ENCODE measurements at regions not wholly inside any gene's neighbourhood (a gene's known extent, or its start where the extent isn't known, plus 50 kb on each side); places are given as distances from the start of the nearest gene placed in this dataset.

GRCh38 chr17:71516149-71516548, 604.7 kb upstream of the SOX9 start:
- 37% methylated on average over 6 of the region's 6 CpGs for WGBS
- no peak for DNase-seq (ENCODE audit: low spot score in 2 of 2)
- TF ChIP-seq EP300 (IDR thresholded peaks at IDR 0.05) (no peak), POLR2AphosphoS5 (IDR thresholded peaks at IDR 0.05) (no peak), POLR2A (IDR thresholded peaks at IDR 0.05) (no peak)
- TF ChIP-seq, protein P1, sequence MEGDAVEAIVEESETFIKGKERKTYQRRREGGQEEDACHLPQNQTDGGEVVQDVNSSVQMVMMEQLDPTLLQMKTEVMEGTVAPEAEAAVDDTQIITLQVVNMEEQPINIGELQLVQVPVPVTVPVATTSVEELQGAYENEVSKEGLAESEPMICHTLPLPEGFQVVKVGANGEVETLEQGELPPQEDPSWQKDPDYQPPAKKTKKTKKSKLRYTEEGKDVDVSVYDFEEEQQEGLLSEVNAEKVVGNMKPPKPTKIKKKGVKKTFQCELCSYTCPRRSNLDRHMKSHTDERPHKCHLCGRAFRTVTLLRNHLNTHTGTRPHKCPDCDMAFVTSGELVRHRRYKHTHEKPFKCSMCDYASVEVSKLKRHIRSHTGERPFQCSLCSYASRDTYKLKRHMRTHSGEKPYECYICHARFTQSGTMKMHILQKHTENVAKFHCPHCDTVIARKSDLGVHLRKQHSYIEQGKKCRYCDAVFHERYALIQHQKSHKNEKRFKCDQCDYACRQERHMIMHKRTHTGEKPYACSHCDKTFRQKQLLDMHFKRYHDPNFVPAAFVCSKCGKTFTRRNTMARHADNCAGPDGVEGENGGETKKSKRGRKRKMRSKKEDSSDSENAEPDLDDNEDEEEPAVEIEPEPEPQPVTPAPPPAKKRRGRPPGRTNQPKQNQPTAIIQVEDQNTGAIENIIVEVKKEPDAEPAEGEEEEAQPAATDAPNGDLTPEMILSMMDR (IDR thresholded peaks at IDR 0.05): no peak
- Histone ChIP-seq H3K4me3 (no peak overlapping the region), H3K27me3 (no peaks in the 10 kb centered on the region), H3K36me3 (no peaks in the 10 kb centered on the region), H3K27ac (no peak overlapping the region), H3K4me1 (no peaks in the 10 kb centered on the region), H3K9me3 (no peaks in the 10 kb centered on the region)

- no peaks in the 10 kb centered on the region for H3K4me1 ChIP-seq
- no peaks in the 10 kb centered on the region for H3K27me3 ChIP-seq
- H3K27ac ChIP-seq: no peak overlapping the region
- WGBS: 43% methylated on average over 2 of the region's 2 CpGs
- H3K9me3 ChIP-seq: no peaks in the 10 kb centered on the region
- TF ChIP-seq POLR2AphosphoS5 (IDR thresholded peaks at IDR 0.05): no peak
- TF ChIP-seq EP300 (IDR thresholded peaks at IDR 0.05): no peak
- TF ChIP-seq, protein P1 (IDR thresholded peaks at IDR 0.05): no peak
- TF ChIP-seq POLR2A (IDR thresholded peaks at IDR 0.05): no peak
- no peak overlapping the region for H3K4me3 ChIP-seq
- no peaks in the 10 kb centered on the region for H3K36me3 ChIP-seq
- DNase-seq (ENCODE audit: low spot score in 2 of 2): no peak
Observed at GRCh38 chr17:71519285-71519684, 601.5 kb upstream of the SOX9 start.

- no peaks in the 10 kb centered on the region for H3K36me3 ChIP-seq
- no peak overlapping the region for H3K27ac ChIP-seq
- H3K4me1 ChIP-seq: no peaks in the 10 kb centered on the region
- TF ChIP-seq EP300 (IDR thresholded peaks at IDR 0.05) (no peak), POLR2AphosphoS5 (IDR thresholded peaks at IDR 0.05) (no peak), POLR2A (IDR thresholded peaks at IDR 0.05) (no peak)
- TF ChIP-seq, protein P1 (IDR thresholded peaks at IDR 0.05): no peak
- 97% methylated on average over 2 of the region's 2 CpGs for WGBS
- H3K27me3 ChIP-seq: no peaks in the 10 kb centered on the region
- no peak overlapping the region for H3K4me3 ChIP-seq
- no peak for DNase-seq (ENCODE audit: low spot score in 2 of 2)
- H3K9me3 ChIP-seq: no peaks in the 10 kb centered on the region
Observed at GRCh38 chr17:71521724-71522123, 599.1 kb upstream of the SOX9 start.

DNA sequence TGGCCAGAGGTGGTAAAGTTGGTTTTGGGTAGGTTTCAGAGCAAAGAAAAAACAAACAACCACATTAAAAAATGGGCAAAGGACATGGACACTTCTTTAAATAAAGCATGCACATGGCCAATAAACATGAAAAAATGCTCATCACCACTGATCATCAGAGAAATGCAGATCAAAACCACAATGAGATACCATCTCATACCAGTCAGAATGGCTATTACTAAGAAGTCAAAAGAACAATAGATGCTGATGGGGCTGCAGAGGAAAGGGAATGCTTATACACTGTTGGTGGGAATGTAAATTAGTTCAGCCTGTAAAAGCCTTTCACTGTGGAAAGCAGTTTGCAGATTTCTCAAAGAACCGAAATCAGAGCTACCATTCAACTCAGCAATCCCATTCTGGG, 598.4 kb upstream of the SOX9 start:
- Histone ChIP-seq H3K27me3 (no peaks in the 10 kb centered on the region), H3K27ac (no peak overlapping the region), H3K4me3 (no peak overlapping the region), H3K4me1 (no peaks in the 10 kb centered on the region), H3K9me3 (no peaks in the 10 kb centered on the region), H3K36me3 (no peaks in the 10 kb centered on the region)
- no peak for DNase-seq (ENCODE audit: low spot score in 2 of 2)
- 85% methylated on average over 1 of the region's 1 CpG for WGBS
- TF ChIP-seq POLR2A (IDR thresholded peaks at IDR 0.05): no peak
- TF ChIP-seq, protein P1 (IDR thresholded peaks at IDR 0.05): no peak
- no peak for TF ChIP-seq POLR2AphosphoS5 (IDR thresholded peaks at IDR 0.05)
- TF ChIP-seq EP300 (IDR thresholded peaks at IDR 0.05): no peak

- H3K9me3 ChIP-seq: no peaks in the 10 kb centered on the region
- H3K4me3 ChIP-seq: no peak overlapping the region
- peak overlapping the region; percentile 38 for H3K27ac ChIP-seq
- TF ChIP-seq POLR2A (IDR thresholded peaks at IDR 0.05) (no peak), POLR2AphosphoS5 (IDR thresholded peaks at IDR 0.05) (no peak), EP300 (IDR thresholded peaks at IDR 0.05) (no peak)
- TF ChIP-seq, protein P1 (IDR thresholded peaks at IDR 0.05): no peak
- peaks cover 10% of the 10 kb centered on the region for H3K4me1 ChIP-seq
- H3K27me3 ChIP-seq: no peaks in the 10 kb centered on the region
- H3K36me3 ChIP-seq: no peaks in the 10 kb centered on the region
- no peak for DNase-seq (ENCODE audit: low spot score in 2 of 2)
- 76% methylated on average over 6 of the region's 6 CpGs for WGBS
Observed at GRCh38 chr17:71527311-71527710, 593.5 kb upstream of the SOX9 start.
